Cerebellar cortex (tissue), 1 donor: ENCODE measurements at regions not wholly inside any gene's neighbourhood (a gene's known extent, or its start where the extent isn't known, plus 50 kb on each side); places are given as distances from the start of the nearest gene placed in this dataset.
"Not testable (repeated sequence)": the region's sequence is repeated elsewhere in the genome, so short reads cannot be mapped to it uniquely, and the experiment has no call there.

ENCODE experiments used
- DNase-seq: peaks from one replicate; pipeline ENCODE4 v3.0.0-alpha.2; 2015; ENCODE audit warnings: low spot score

GRCh38 chr7:12985752-12986151, 298.3 kb downstream of the ARL4A start:
- no peak for DNase-seq

GRCh38 chr7:12987238-12987637, 299.8 kb downstream of the ARL4A start:
- no peak for DNase-seq

DNA sequence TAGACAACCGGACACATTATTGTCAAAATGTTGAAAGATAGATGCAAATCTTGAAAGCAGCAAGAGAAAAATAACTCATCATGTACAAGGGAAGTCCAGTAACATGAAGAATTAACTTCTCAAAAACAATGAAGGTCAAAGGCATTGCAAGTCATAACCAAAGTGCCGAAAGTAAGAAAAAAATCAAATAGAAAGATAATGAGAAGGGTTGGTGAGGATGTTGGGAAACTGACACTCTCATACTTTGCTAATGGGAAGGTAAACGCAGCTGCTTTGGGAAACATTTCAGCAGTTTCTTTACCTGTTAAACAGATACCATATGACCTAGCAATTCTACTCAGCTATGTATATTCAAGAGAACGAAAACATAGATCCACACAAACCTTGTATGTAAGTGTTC, 303.0 kb downstream of the ARL4A start:
- no peak for DNase-seq

DNA sequence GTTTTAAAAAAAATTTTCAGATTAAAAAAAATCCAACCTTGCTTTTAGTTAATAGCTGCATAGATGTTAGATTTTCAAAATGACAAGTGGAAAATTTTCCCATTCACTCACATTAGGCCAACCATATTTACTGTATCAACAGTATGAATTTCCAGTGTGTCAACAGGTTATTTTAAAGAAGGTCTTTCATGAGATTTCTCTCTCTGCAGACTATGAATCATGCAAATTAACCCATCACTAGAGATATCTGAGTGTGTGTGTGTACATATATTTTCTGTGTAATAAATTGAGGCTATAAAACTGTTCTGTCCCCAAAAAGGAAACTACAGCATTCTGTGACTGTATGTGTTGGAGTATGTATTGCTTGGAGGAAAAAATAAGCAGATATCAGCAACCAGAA, 305.6 kb downstream of the ARL4A start:
- no peak for DNase-seq

GRCh38 chr7:12995912-12996469, 308.6 kb downstream of the ARL4A start:
- DNase-seq: no peak

GRCh38 chr7:13007331-13007730, 319.9 kb downstream of the ARL4A start:
- no peak for DNase-seq

DNA sequence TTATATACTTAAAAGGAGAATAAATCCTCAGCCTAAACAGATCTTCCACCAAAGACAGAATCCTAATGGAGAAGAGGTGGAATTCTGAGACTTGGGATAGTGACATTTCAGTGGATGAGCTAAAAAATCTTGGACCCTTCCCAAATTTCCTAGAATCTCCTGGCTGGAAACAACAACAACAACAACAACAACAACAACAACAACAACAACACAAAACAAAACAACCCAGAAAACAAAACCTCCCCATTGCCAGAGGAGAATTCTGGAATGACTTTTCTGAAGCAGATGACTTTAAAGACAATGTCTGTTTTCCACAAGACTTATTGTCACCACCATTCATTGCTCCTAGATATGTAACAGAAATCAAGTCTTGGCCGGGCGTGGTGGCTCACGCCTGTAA, 322.1 kb downstream of the ARL4A start:
- DNase-seq: no peak

- DNase-seq: no peak
Measured at GRCh38 chr7:13014011-13014410, 326.6 kb downstream of the ARL4A start.

DNA sequence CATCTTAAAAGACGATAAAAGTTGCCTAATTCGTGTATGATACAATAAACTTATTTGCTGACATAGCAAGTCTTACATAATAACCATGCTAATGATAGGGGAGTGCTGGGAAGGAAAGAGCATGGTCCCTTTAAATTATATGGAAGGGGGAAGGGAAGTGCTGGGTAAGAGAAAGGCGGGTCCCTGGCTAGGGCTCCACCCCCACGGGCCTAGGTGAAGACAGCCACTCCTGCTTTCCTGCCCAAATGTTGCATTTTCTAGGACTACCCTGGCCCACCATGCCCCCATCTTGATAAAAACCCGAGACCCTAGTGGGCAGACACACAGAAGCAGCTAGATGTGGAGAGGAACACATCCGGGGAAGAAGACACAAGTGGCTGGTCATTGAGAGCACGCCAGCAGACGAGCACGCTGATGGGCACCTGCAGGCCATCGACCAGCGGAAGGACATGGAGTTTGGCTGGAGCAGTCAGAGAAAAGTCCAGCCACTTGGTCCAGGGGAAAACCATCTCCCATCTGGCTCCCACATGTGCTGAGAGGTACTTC, 328.7 kb downstream of the ARL4A start:
- no peak for DNase-seq

GRCh38 chr7:13016592-13017332, 329.3 kb downstream of the ARL4A start:
- no peak for DNase-seq

- no peak for DNase-seq
Measured at GRCh38 chr7:13017333-13017857, 330.0 kb downstream of the ARL4A start.

GRCh38 chr7:13017881-13018280, 330.4 kb downstream of the ARL4A start:
- no peak for DNase-seq

DNA sequence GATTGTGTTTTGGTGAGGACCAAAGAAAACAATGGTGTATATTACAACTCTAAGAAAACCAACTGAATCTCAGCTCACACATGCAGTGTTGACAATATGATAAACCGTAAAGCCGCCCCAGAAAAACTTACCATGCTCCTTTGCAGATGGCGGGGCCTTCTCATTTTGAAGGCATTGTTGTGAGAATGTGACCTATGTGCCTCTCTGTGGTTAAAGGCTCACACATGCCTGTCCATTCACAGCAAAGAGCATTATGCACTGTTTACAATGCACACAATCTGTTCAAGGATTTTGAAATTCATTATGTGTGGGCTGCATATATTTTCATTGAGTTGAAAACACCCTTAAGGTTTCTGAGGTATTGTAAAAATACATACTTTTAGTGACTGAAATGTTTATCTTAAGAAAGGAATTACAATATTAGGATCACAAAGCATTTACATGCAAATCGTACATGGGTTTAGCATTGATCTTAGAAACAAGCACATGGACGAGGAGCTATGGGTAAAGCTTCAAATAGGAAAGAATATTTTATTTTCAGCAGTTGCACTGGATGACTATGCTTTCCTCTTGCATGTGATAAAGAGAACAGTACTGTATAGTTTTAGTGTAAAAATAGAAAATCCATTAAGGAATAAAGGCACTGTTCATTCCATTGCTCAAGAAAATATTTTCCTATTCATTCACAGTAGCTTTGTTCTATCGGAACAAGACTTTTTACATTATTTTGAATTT, 334.3 kb downstream of the ARL4A start:
- no peak for DNase-seq

DNA sequence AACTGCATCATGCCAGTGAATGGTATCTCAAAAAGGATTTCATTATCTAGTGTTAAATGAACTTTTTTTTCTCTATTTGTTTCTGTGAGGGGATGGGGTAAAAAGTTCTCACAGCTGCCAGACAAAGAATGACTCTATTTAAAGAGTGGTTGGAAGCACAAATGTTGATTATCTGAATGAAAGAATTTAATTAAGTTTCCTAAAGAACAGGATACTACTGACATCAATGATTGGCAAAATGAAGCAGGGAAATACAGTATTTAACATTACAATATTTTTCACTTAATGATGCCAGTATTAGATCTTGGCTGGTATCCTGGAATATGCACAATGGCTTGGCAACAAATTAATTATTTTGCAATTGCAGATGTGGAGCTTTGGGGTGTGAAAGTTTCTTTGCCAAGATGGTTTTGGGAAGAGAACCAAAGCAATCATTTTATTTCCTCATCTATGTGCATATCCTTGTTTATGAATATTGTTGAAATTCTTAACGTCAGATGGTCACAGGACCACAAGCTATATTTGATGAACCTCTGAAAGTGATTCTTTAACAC, 336.8 kb downstream of the ARL4A start:
- no peak for DNase-seq

DNA sequence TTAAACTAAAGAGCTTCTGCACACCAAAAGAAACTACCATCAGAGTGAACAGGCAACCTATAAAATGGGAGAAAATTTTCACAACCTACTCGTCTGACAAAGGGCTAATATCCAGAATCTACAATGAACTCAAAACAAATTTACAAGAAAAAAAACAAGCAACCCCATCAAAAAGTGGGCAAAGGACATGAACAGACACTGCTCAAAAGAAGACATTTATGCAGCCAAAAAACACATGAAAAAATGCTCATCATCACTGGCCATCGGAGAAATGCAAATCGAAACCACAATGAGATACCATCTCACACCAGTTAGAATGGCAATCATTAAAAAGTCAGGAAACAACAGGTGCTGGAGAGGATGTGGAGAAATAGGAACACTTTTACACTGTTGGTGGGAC, 337.6 kb downstream of the ARL4A start:
- DNase-seq: not testable (repeated sequence)

DNA sequence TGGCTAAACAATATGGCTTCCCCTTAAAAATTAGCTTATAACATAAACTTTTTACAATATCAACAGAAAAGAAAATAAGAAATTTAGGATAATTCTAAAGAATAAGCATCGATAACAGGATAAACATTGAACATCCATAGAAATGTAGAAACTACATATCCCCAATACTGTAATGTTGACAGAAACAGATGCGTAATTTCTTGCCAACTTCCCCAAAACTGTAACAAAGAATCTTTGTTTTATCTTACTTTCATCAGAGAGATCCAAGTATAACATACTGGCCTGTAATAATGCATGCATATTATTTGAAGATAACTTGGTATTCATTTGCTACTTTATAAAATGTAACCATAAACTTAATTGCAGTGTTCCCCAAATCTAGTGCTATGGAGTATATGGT, 339.9 kb downstream of the ARL4A start:
- DNase-seq: no peak

GRCh38 chr7:13028036-13028824, 340.8 kb downstream of the ARL4A start:
- DNase-seq: no peak

GRCh38 chr7:13028825-13029099, 341.3 kb downstream of the ARL4A start:
- DNase-seq: no peak

DNA sequence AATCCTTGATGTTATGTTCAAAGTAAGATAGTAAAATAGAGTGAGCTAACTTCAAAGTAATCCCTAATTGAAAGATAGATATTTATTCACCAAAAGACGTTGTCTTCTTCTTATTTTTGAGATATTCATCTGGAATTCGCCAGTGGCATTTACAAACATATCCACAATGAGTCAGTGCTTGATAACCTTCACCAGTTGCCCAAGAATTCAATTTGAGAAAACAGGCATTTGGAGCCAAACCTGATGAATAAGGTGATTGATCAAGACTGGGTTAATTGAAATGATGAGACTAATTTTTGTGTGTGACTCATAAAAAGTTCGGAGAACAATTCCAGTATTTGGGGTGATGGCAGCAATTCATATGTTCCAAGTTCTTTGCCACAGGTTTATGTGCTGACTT, 344.0 kb downstream of the ARL4A start:
- no peak for DNase-seq

- DNase-seq: no peak
Measured at GRCh38 chr7:13032084-13032483, 344.7 kb downstream of the ARL4A start.

- no peak for DNase-seq
Measured at GRCh38 chr7:13032576-13032975, 345.1 kb downstream of the ARL4A start.

DNA sequence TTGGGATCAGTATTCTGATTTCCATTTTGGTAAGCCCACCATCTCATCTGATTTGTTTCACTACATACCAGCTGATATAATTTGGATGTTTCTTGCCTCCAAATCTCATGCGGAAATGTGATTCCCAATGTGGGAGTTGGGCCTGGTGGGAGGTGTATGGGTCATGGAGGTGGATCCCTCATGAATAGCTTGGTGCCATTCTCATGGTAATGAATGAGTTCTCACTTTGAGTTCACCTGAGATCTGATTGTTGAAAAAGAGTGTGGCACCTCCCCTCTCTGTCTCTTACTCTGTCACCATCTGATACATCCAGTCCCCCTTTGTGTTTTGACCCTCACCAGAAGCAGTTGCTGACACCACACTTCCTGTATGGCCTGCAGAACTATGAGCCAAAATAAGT, 347.3 kb downstream of the ARL4A start:
- DNase-seq: no peak
